Osteocyte (in vitro differentiated cells): ENCODE measurements at regions not wholly inside any gene's neighbourhood (a gene's known extent, or its start where the extent isn't known, plus 50 kb on each side); places are given as distances from the start of the nearest gene placed in this dataset.

Source experiments
- DNase-seq: peaks from one replicate; pipeline ENCODE4 v3.0.0; 2021; ENCODE audit warnings: mixed read lengths; ENCODE audit not compliant: unreplicated experiment; ENCODE audit errors: extremely low spot score
- H3K27ac Mint-ChIP-seq: one replicate; pipeline ENCODE4 v1.8.0; 2021; ENCODE audit warnings: mild to moderate bottlenecking, mixed read lengths; ENCODE audit not compliant: unreplicated experiment
- H3K27me3 Mint-ChIP-seq: one replicate; pipeline ENCODE4 v1.8.0; 2021; ENCODE audit warnings: mixed read lengths; ENCODE audit not compliant: unreplicated experiment
- H3K36me3 Mint-ChIP-seq: one replicate; pipeline ENCODE4 v1.8.0; 2021; ENCODE audit warnings: mixed read lengths; ENCODE audit not compliant: unreplicated experiment
- H3K4me1 Mint-ChIP-seq: one replicate; pipeline ENCODE4 v1.8.0; 2021; ENCODE audit warnings: mixed read lengths; ENCODE audit not compliant: unreplicated experiment
- H3K4me3 Mint-ChIP-seq: one replicate; pipeline ENCODE4 v1.8.0; 2021; ENCODE audit warnings: mild to moderate bottlenecking, moderate library complexity, mixed read lengths; ENCODE audit not compliant: unreplicated experiment
- H3K9me3 Mint-ChIP-seq: one replicate; pipeline ENCODE4 v1.8.0; 2021; ENCODE audit warnings: mixed read lengths; ENCODE audit not compliant: unreplicated experiment
- CTCF ChIP-seq: fragments of 200-600 bp; sonication (generic); IDR thresholded peaks from 2 replicates; pipeline ENCODE4 v1.5.0; 2021; ENCODE audit warnings: antibody characterized with exemption, mild to moderate bottlenecking, moderate library complexity

DNA sequence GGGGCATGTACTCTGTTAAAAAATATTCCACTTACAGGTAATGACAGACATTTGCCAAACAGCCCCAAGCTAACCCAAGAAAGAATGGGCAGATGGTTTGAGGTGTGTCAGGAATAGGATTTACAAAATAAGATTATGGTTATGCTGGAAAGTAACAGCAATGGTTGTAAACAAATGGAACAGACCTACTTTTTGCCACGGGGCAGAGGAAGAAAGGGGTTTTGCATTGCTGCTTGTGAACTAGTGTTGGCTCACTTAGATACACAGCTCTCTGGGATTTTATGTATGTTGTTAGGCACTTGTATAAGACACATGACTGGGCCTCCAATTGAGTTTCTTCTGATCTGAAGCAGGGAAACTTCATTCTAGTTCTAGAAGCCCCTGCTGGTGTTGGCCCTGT lies 191.5 kb upstream of the GDNF start:
- Mint-ChIP-seq H3K27me3 (peaks cover 26% of the 10 kb centered on the region), H3K36me3 (no peaks in the 10 kb centered on the region), H3K9me3 (no peaks in the 10 kb centered on the region), H3K4me1 (no peaks in the 10 kb centered on the region), H3K27ac (no peak overlapping the region), H3K4me3 (no peak overlapping the region)
- DNase-seq = no peak
- TF ChIP-seq CTCF = no peak

DNA sequence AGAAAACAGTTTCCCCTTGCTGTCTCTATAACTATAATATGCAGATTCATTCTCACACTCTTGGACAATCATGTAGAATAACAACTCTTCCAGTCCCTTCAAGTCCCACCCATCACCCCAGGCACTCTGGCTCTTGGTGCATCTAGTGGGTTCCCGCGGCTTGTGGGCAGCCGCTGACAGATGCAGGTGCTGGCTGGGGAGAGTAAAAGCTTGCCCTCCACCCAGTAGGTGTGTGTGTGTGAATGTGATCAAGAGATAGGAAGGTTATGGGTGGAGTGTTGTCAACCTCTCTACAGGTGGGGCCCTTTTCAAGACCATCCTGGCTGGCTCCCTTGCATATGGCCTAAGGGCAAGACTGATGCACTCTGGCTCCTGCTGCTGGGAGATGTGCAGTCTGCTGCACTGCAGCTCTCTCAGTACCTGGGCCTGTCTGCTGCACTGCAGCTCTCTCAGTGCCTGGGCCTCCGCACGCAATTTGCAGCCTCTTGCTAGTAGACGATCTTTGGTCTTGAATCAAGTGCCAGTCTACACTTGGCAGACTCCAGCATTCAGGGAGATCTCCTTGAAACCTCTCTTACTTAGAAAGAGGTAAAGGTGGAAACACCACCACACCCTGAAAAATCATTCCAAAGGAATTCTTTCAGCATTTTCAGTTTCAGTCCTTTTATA lies 189.7 kb upstream of the GDNF start:
- H3K36me3 Mint-ChIP-seq = no peaks in the 10 kb centered on the region
- no peak overlapping the region for H3K27ac Mint-ChIP-seq
- no peaks in the 10 kb centered on the region for H3K9me3 Mint-ChIP-seq
- H3K4me3 Mint-ChIP-seq = no peak overlapping the region
- no peaks in the 10 kb centered on the region for H3K4me1 Mint-ChIP-seq
- DNase-seq = no peak
- no peak for TF ChIP-seq CTCF
- peaks cover 22% of the 10 kb centered on the region for H3K27me3 Mint-ChIP-seq

DNA sequence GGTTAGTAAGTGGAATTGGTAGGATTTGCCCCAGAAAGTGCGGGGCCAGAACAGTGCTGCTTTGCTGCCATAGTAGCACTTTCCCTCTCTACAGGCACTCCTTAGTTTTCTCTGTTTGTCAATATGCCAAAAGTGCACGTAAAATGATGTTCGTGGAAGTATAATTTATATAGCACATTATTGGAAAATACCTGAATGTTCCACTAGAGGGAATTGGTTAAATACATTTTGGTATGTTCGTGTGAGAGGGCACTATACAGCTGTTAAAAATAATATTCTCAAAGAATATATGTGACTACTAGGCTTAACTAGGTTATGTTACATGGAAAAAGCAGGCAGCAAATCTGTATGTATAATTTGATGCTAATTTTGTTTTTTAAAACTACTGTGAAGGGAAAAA lies 184.0 kb upstream of the GDNF start:
- no peak for DNase-seq
- H3K9me3 Mint-ChIP-seq = no peaks in the 10 kb centered on the region
- H3K27ac Mint-ChIP-seq = no peak overlapping the region
- H3K27me3 Mint-ChIP-seq = peaks cover 34% of the 10 kb centered on the region
- H3K4me3 Mint-ChIP-seq = no peak overlapping the region
- no peaks in the 10 kb centered on the region for H3K36me3 Mint-ChIP-seq
- no peaks in the 10 kb centered on the region for H3K4me1 Mint-ChIP-seq
- TF ChIP-seq CTCF = peak; percentile 19

DNA sequence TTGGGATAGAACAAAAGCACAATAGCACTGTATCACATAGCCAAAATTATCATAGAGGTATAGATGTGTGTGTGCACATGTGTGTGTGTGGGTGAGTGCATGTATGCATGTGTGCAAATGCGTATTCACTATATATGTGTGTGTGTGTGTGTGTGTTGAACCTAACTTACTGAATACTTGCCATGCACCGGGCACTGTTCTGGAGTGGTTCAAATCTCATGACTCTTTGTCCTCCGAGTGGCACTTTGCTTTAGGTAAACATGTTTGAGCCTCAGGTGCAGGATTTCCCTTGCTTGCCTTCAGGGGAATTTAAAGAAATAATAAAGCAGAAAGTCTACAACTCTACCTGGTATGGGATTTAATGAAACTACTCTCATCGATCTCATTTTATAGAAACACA lies 183.5 kb upstream of the GDNF start:
- Mint-ChIP-seq H3K4me1 (no peaks in the 10 kb centered on the region), H3K9me3 (no peaks in the 10 kb centered on the region), H3K4me3 (no peak overlapping the region)

GRCh38 chr5:38022631-38023030 lies 182.8 kb upstream of the GDNF start:
- no peak overlapping the region for H3K4me3 Mint-ChIP-seq

More for the DNA sequence above, 183.5 kb upstream of the GDNF start:
- Mint-ChIP-seq H3K36me3 (no peaks in the 10 kb centered on the region), H3K27ac (no peak overlapping the region), H3K27me3 (peaks cover 34% of the 10 kb centered on the region)
- no peak for DNase-seq
- no peak for TF ChIP-seq CTCF

More at GRCh38 chr5:38022631-38023030, 182.8 kb upstream of the GDNF start:
- TF ChIP-seq CTCF = no peak
- Mint-ChIP-seq H3K27me3 (peaks cover 27% of the 10 kb centered on the region), H3K36me3 (no peaks in the 10 kb centered on the region), H3K27ac (no peak overlapping the region), H3K9me3 (no peaks in the 10 kb centered on the region), H3K4me1 (no peaks in the 10 kb centered on the region)
- no peak for DNase-seq
